BE2C (cell line): ENCODE measurements at regions not wholly inside any gene's neighbourhood (a gene's known extent, or its start where the extent isn't known, plus 50 kb on each side); places are given as distances from the start of the nearest gene placed in this dataset.

Experiments used
- DNase-seq: peaks from one replicate; pipeline ENCODE4 v3.0.0-alpha.2; 2020
- H3K27me3 ChIP-seq: fragments of 250-450 bp; sonication (Bioruptor Pico); 2 replicates; pipeline ENCODE4 v1.5.1; 2020; ENCODE audit warnings: mild to moderate bottlenecking
- H3K36me3 ChIP-seq: fragments of 250-450 bp; sonication (Bioruptor Pico); 2 replicates; pipeline ENCODE4 v1.5.1; 2020; ENCODE audit warnings: mild to moderate bottlenecking
- H3K4me1 ChIP-seq: fragments of 250-450 bp; sonication (Bioruptor Pico); 2 replicates; pipeline ENCODE4 v1.5.1; 2020
- H3K4me3 ChIP-seq: 2 replicates; pipeline ENCODE4 v1.5.1; 2011; ENCODE audit warnings: low read depth, low read length
- H3K9me3 ChIP-seq: fragments of 250-450 bp; sonication (Bioruptor Pico); 2 replicates; pipeline ENCODE4 v1.5.1; 2020
- TF ChIP-seq, protein P1 (sequence below): IDR thresholded peaks from 2 replicates; pipeline ENCODE4 v1.5.1; 2012; ENCODE audit warnings: mild to moderate bottlenecking, low read depth, low read length

DNA sequence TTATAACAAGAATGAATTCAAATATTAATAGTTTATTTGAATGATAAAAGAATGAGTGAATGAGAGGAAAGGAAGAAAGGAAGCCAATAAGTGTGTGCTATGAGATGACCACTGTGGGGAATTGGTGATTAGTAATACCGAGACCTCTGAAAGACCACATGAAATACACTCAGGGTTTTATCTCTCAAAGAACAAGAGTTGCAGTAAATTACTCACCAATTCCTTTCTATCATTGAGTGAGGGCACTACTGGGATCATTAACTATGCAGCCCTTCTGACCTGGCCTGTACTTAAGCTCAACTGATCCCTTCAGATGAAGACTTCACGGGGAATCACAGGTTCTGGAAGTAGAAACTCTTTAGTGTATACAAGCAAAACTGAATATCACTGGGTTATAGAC, 1636.1 kb downstream of the SLITRK5 start:
- Histone ChIP-seq H3K9me3 (no peaks in the 10 kb centered on the region), H3K4me1 (no peaks in the 10 kb centered on the region), H3K4me3 (no peak overlapping the region), H3K27me3 (no peaks in the 10 kb centered on the region), H3K36me3 (no peaks in the 10 kb centered on the region)
- TF ChIP-seq, protein P1, sequence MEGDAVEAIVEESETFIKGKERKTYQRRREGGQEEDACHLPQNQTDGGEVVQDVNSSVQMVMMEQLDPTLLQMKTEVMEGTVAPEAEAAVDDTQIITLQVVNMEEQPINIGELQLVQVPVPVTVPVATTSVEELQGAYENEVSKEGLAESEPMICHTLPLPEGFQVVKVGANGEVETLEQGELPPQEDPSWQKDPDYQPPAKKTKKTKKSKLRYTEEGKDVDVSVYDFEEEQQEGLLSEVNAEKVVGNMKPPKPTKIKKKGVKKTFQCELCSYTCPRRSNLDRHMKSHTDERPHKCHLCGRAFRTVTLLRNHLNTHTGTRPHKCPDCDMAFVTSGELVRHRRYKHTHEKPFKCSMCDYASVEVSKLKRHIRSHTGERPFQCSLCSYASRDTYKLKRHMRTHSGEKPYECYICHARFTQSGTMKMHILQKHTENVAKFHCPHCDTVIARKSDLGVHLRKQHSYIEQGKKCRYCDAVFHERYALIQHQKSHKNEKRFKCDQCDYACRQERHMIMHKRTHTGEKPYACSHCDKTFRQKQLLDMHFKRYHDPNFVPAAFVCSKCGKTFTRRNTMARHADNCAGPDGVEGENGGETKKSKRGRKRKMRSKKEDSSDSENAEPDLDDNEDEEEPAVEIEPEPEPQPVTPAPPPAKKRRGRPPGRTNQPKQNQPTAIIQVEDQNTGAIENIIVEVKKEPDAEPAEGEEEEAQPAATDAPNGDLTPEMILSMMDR = no peak
- no peak for DNase-seq

DNA sequence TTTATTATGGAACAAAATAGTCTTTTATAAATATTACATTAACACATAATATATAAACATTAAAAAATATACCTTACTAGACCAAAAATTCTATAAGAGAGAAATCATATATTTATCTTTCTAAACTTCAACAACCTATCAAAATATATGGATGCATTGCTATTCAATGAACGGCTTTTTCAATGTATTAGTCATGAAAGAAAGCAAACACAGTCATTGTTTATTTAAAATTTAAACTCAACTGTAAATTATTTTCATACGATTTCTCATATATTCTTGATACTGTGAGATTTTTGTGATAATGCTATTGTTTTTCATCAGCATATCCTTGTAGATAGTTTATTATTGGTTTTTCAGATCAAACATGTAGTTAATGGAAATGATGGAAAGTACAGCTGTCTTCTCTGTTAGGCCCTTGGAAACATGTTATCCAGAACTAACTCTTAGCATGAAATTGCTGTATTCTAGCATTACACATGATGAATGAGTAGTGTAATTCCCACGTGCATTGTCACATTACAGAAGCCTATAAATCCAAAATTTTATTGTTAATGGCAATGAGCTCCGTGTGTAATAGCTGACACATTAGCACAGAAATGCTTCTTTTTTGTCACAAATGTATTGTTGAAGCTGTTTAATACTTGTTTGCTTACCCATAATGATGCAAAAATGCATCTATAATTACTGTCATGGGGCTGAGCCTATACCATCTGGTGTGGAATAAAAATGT, 1639.9 kb downstream of the SLITRK5 start:
- H3K9me3 ChIP-seq = no peaks in the 10 kb centered on the region
- no peaks in the 10 kb centered on the region for H3K27me3 ChIP-seq
- TF ChIP-seq, protein P1 = no peak
- no peak overlapping the region for H3K4me3 ChIP-seq
- H3K36me3 ChIP-seq = no peaks in the 10 kb centered on the region
- no peaks in the 10 kb centered on the region for H3K4me1 ChIP-seq
- no peak for DNase-seq

DNA sequence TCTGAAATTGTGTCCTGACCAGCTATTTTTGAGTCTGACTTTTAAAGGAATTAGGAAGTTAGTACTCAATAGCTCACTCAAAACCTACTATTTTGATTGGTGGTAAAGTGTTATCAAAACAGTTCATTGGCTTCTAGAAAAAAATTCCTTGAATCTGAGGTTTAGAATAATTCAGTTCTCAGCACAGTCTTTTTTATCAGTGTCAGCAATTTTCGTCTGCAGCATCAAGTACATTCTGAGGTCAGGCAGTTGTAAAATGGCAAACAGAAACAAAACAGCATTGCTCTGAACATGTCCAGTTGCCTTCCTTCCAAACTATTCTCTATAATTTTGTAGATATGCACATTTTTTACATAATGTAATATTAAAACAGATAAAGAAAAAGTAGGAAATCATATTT, 1644.1 kb downstream of the SLITRK5 start:
- no peaks in the 10 kb centered on the region for H3K9me3 ChIP-seq
- H3K36me3 ChIP-seq = no peaks in the 10 kb centered on the region
- no peaks in the 10 kb centered on the region for H3K27me3 ChIP-seq
- TF ChIP-seq, protein P1 = no peak
- H3K4me3 ChIP-seq = no peak overlapping the region
- DNase-seq = no peak
- no peaks in the 10 kb centered on the region for H3K4me1 ChIP-seq

DNA sequence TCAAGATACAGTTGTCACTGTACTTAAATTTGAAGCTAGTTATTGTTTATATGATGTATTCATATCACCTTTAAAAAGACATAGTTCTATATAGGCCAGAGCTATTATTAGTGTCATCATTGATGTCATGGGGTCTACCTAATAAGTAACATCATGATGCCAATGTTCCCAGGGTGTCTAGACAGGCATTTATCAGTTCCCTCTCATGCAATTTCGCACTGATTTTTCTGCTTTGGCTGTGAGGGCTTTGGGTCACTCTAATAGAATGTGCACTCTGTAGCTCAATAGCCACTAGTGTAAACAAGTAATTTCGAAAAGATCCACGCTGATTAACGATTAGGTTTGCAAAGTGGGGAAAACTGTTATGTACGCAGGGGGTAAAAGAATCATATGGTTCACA, 1651.3 kb downstream of the SLITRK5 start:
- Histone ChIP-seq H3K36me3 (no peaks in the 10 kb centered on the region), H3K4me3 (no peak overlapping the region), H3K4me1 (peaks cover 5% of the 10 kb centered on the region; the same call in 1 of the 2 replicates), H3K27me3 (no peaks in the 10 kb centered on the region), H3K9me3 (no peaks in the 10 kb centered on the region)
- TF ChIP-seq, protein P1 = no peak
- DNase-seq = no peak

DNA sequence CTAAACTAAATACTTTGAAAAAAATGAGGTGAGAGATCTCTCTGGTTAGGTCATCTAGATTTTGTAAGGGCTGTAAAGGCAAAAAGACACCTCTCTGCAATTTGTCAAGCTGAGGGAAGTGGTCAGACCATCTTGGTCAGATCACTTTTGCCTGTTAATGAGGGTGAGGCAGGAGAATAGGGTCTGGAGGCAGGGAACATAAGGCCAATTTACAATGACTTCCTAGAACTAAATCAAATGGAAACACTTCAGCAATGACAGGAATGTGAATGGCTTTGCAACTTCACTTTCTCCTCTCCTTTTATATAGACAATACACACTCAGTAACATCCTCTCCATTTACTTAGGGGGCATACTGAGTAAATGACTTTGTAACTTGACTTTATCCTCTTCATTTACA, 1653.4 kb downstream of the SLITRK5 start:
- Histone ChIP-seq H3K27me3 (no peaks in the 10 kb centered on the region), H3K4me3 (no peak overlapping the region), H3K4me1 (peaks cover 5% of the 10 kb centered on the region; the same call in 1 of the 2 replicates), H3K36me3 (no peaks in the 10 kb centered on the region), H3K9me3 (no peaks in the 10 kb centered on the region)
- TF ChIP-seq, protein P1 = no peak
- no peak for DNase-seq

DNA sequence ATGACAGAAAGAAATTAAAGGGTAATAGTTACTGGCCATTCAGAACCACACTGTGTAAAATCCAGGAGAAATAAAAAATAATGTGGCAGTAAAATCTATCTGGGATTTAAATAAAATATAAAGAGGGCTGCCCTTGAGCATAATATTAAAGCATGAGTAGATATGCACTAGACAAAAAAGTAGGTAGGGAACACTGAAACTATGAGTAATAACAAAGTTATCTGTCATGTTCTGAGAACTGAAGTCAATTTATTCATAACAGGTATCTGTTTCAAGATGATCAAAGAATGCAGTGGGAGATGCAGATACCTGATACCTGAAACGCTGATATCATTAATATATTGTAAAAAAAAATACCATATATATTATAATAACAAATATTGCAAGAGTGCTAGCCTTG, 1672.0 kb downstream of the SLITRK5 start:
- Histone ChIP-seq H3K9me3 (no peaks in the 10 kb centered on the region), H3K27me3 (no peaks in the 10 kb centered on the region), H3K36me3 (no peaks in the 10 kb centered on the region), H3K4me1 (no peaks in the 10 kb centered on the region), H3K4me3 (no peak overlapping the region)
- TF ChIP-seq, protein P1 = no peak
- no peak for DNase-seq
